Astrocyte (in vitro differentiated cells and primary cell): ENCODE measurements at regions not wholly inside any gene's neighbourhood (a gene's known extent, or its start where the extent isn't known, plus 50 kb on each side); places are given as distances from the start of the nearest gene placed in this dataset.

Experiments
- DNase-seq: peaks from one replicate; pipeline ENCODE4 v3.0.0-alpha.2; 2010; ENCODE audit warnings: low read depth
- FAIRE-seq: peaks from 2 replicates; lab custom pipeline; 2011; peaks lifted over from hg19 to GRCh38; lab: Jason Lieb, UNC
- H2AFZ ChIP-seq: 2 replicates; pipeline ENCODE4 v1.6.0; 2012; ENCODE audit warnings: low read depth, low read length, inconsistent platforms
- H3K27ac ChIP-seq: 2 replicates; pipeline ENCODE4 v1.5.1; 2011; ENCODE audit warnings: low read depth, low read length, inconsistent platforms
- H3K27me3 ChIP-seq: 2 replicates; pipeline ENCODE4 v1.6.0; 2011; ENCODE audit warnings: low read length, inconsistent platforms; ENCODE audit not compliant: insufficient read depth
- H3K36me3 ChIP-seq: 2 replicates; pipeline ENCODE4 v1.5.1; 2011; ENCODE audit warnings: low read length, inconsistent platforms; ENCODE audit not compliant: insufficient read depth
- H3K4me1 ChIP-seq: 2 replicates; pipeline ENCODE4 v1.5.1; 2011; ENCODE audit warnings: low read length, inconsistent platforms; ENCODE audit not compliant: insufficient read depth
- H3K4me2 ChIP-seq: 2 replicates; pipeline ENCODE4 v1.6.0; 2012; ENCODE audit warnings: low read length, inconsistent platforms
- H3K4me3 ChIP-seq: 2 replicates; pipeline ENCODE4 v1.5.1; 2011; ENCODE audit warnings: low read depth, mild to moderate bottlenecking, low read length, inconsistent platforms; ENCODE audit not compliant: insufficient read depth
- H3K79me2 ChIP-seq: 2 replicates; pipeline ENCODE4 v1.6.0; 2012; ENCODE audit warnings: mild to moderate bottlenecking, low read length, inconsistent platforms; ENCODE audit not compliant: insufficient read depth
- H3K9ac ChIP-seq: 2 replicates; pipeline ENCODE4 v1.6.0; 2012; ENCODE audit warnings: mild to moderate bottlenecking, low read length, inconsistent platforms
- H3K9me3 ChIP-seq: 2 replicates; pipeline ENCODE4 v1.5.1; 2012; ENCODE audit warnings: low read depth, mild to moderate bottlenecking, low read length, inconsistent platforms; ENCODE audit not compliant: insufficient read depth
- H4K20me1 ChIP-seq: 2 replicates; pipeline ENCODE4 v1.6.0; 2012; ENCODE audit warnings: low read length, inconsistent platforms; ENCODE audit not compliant: insufficient read depth
- H3K27ac Mint-ChIP-seq: one replicate; pipeline ENCODE4 v1.8.0; 2021; ENCODE audit warnings: mild to moderate bottlenecking, mixed read lengths; ENCODE audit not compliant: unreplicated experiment
- H3K27me3 Mint-ChIP-seq: one replicate; pipeline ENCODE4 v1.8.0; 2021; ENCODE audit warnings: low read depth, mixed read lengths; ENCODE audit not compliant: unreplicated experiment
- H3K36me3 Mint-ChIP-seq: one replicate; pipeline ENCODE4 v1.8.0; 2021; ENCODE audit warnings: low read depth, mixed read lengths; ENCODE audit not compliant: unreplicated experiment
- H3K4me1 Mint-ChIP-seq: one replicate; pipeline ENCODE4 v1.8.0; 2021; ENCODE audit warnings: low read depth, mixed read lengths; ENCODE audit not compliant: unreplicated experiment
- H3K4me3 Mint-ChIP-seq: one replicate; pipeline ENCODE4 v1.8.0; 2021; ENCODE audit warnings: mild to moderate bottlenecking, moderate library complexity, mixed read lengths; ENCODE audit not compliant: unreplicated experiment
- H3K9me3 Mint-ChIP-seq: one replicate; pipeline ENCODE4 v1.8.0; 2021; ENCODE audit warnings: mild to moderate bottlenecking, mixed read lengths; ENCODE audit not compliant: unreplicated experiment
- EZH2 ChIP-seq: IDR thresholded peaks from 2 replicates; pipeline ENCODE4 v1.6.1; 2012; ENCODE audit warnings: mild to moderate bottlenecking, low read length, inconsistent platforms; ENCODE audit not compliant: insufficient read depth
- TF ChIP-seq, protein P1 (sequence below): IDR thresholded peaks from 2 replicates; pipeline ENCODE4 v1.5.1; 2011; ENCODE audit warnings: low read depth, mild to moderate bottlenecking, inconsistent platforms, low read length, moderate library complexity; ENCODE audit not compliant: insufficient read depth

DNA sequence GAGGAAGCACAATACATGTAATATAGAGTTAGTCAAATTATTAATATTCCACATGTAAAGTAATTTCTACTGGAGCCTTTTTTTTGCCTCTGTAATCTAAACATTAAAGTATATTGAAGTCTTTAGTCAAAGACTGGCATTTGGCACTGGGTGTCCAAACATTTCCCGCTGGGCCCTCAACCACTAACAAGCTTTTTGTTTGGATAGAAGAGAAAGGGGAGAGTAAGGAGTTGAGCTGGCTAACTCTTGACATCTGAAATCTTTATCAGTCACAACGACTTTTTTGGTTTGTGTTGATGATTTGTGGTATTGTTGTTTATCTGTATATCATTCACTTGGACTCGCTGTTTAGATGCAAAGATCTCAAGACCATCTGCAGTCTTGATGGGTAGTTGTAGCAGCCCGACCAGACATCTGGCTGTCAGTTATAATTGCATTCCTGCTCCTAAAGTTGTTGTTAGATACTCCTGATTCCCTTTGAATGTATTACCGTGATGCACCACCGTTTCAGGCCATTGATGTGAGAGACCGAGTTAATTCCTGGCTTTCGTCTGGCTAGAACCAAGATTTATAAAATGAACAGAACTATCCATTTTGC is 379.6 kb downstream of the MTX2 start:
- no peaks in the 10 kb centered on the region for H3K4me1 ChIP-seq
- H3K27ac ChIP-seq = no peak overlapping the region
- H3K4me3 ChIP-seq = no peak overlapping the region
- no peaks in the 10 kb centered on the region for H3K36me3 ChIP-seq
- H2AFZ ChIP-seq = no peak overlapping the region
- H3K4me1 Mint-ChIP-seq = peaks cover 2% of the 10 kb centered on the region
- no peak overlapping the region for H3K4me2 ChIP-seq
- DNase-seq (no peak), FAIRE-seq (no peak)
- H3K36me3 Mint-ChIP-seq = no peaks in the 10 kb centered on the region
- no peak overlapping the region for H3K9ac ChIP-seq
- no peak for TF ChIP-seq EZH2
- H3K9me3 ChIP-seq = no peaks in the 10 kb centered on the region
- H3K4me3 Mint-ChIP-seq = no peak overlapping the region
- H3K79me2 ChIP-seq = no peaks in the 10 kb centered on the region
- H3K27ac Mint-ChIP-seq = no peak overlapping the region
- no peaks in the 10 kb centered on the region for H3K9me3 Mint-ChIP-seq
- H3K27me3 ChIP-seq = peaks cover 6% of the 10 kb centered on the region
- peaks cover 24% of the 10 kb centered on the region for H3K27me3 Mint-ChIP-seq
- no peaks in the 10 kb centered on the region for H4K20me1 ChIP-seq

DNA sequence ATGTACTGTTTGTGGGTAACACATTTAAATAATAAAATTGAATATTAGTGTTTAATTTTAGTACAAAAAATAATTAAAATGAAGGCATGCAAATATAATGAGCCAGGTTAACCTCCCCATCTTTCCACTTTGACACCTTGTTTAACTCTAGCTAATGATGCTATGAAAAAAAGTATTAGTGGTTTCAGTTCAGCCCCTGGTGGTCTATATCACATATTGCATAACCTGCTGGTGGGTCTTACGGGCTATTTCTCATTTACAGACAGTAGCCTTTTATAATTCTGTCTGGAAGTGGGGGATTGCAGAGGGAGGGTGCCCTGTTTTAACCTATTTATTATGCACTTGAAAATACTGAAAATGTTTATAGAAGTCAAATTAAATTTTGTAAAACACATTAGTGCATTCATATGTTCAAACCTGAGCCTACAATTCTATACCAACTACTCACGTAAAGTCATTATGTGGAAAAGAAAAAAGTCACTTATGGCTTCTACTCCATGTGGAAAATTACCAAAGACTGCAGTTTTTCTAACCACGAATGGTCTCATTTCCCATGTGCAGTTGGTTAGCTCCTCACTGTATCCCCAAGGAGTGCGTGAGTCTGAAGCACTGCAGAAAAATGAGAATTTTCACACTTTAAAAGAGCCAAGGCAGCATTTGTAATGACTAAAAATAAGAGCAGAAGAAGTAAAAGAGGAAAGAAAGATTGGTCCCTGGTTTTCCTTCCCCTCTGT is 381.0 kb downstream of the MTX2 start:
- H3K79me2 ChIP-seq = no peaks in the 10 kb centered on the region
- TF ChIP-seq EZH2 = no peak
- TF ChIP-seq, protein P1, sequence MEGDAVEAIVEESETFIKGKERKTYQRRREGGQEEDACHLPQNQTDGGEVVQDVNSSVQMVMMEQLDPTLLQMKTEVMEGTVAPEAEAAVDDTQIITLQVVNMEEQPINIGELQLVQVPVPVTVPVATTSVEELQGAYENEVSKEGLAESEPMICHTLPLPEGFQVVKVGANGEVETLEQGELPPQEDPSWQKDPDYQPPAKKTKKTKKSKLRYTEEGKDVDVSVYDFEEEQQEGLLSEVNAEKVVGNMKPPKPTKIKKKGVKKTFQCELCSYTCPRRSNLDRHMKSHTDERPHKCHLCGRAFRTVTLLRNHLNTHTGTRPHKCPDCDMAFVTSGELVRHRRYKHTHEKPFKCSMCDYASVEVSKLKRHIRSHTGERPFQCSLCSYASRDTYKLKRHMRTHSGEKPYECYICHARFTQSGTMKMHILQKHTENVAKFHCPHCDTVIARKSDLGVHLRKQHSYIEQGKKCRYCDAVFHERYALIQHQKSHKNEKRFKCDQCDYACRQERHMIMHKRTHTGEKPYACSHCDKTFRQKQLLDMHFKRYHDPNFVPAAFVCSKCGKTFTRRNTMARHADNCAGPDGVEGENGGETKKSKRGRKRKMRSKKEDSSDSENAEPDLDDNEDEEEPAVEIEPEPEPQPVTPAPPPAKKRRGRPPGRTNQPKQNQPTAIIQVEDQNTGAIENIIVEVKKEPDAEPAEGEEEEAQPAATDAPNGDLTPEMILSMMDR = peak; percentile 26
- H4K20me1 ChIP-seq = no peaks in the 10 kb centered on the region
- Mint-ChIP-seq H3K27me3 (peaks cover 13% of the 10 kb centered on the region), H3K9me3 (no peaks in the 10 kb centered on the region), H3K27ac (no peak overlapping the region), H3K36me3 (no peaks in the 10 kb centered on the region), H3K4me1 (peaks cover 2% of the 10 kb centered on the region), H3K4me3 (no peak overlapping the region)
- FAIRE-seq (no peak), DNase-seq (no peak)
- H3K4me2 ChIP-seq = no peak overlapping the region
- H3K36me3 ChIP-seq = no peaks in the 10 kb centered on the region
- H3K27ac ChIP-seq = no peak overlapping the region
- H3K4me3 ChIP-seq = no peak overlapping the region
- H2AFZ ChIP-seq = no peak overlapping the region
- no peaks in the 10 kb centered on the region for H3K4me1 ChIP-seq
- no peaks in the 10 kb centered on the region for H3K9me3 ChIP-seq
- H3K9ac ChIP-seq = no peak overlapping the region
- peaks cover 10% of the 10 kb centered on the region for H3K27me3 ChIP-seq

DNA sequence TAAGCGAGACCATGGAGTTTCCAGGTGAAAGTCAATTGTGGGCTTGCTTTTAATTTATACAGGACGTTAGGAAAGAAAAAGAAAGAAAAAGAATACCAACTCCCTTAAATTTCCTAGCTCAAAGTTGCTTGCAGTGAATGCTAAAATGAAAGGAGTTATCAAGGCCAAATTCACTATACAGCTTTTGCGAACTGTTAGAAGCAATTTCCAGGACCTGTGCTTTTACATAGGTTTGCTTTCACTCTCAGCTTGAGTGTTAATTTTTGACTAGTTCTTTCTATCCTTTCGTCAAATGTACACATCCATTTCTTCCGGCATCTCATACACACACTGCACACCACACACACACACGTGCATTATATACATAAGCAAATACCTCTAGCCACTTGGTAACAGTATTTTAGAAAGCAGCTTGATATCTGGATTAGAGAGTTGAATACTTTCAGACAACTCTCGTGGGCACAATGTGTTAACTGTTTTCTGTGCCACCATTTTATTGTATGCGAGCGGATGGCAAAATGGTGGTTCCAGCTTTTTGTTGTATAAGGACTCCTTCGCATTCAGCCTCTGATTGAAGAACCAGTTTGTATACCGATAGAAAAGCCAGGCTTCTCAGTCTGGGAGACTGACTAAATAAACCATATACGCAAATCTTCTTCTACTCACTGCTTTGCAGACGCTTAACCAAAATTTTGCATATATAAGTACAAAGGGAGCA is 381.8 kb downstream of the MTX2 start:
- Histone ChIP-seq H2AFZ (no peak overlapping the region), H3K4me3 (no peak overlapping the region), H3K9ac (no peak overlapping the region), H3K36me3 (no peaks in the 10 kb centered on the region), H4K20me1 (no peaks in the 10 kb centered on the region), H3K27ac (no peak overlapping the region), H3K9me3 (no peaks in the 10 kb centered on the region), H3K4me1 (no peaks in the 10 kb centered on the region), H3K27me3 (peaks cover 12% of the 10 kb centered on the region), H3K79me2 (no peaks in the 10 kb centered on the region), H3K4me2 (no peak overlapping the region)
- no peaks in the 10 kb centered on the region for H3K9me3 Mint-ChIP-seq
- TF ChIP-seq EZH2 = no peak
- TF ChIP-seq, protein P1 = no peak
- peaks cover 12% of the 10 kb centered on the region for H3K27me3 Mint-ChIP-seq
- H3K4me3 Mint-ChIP-seq = no peak overlapping the region
- no peak overlapping the region for H3K27ac Mint-ChIP-seq
- peaks cover 2% of the 10 kb centered on the region for H3K4me1 Mint-ChIP-seq
- no peaks in the 10 kb centered on the region for H3K36me3 Mint-ChIP-seq
- DNase-seq (no peak), FAIRE-seq (no peak)
